ENCODE measurements at regions not wholly inside any gene's neighbourhood (a gene's known extent, or its start where the extent isn't known, plus 50 kb on each side); places are given as distances from the start of the nearest gene placed in this dataset.

- no peak for DNase-seq (ENCODE audit: low spot score)
Observed at GRCh38 chr9:88037285-88037845, 63.0 kb upstream of the CDK20 start.

GRCh38 chr9:88034964-88035363, 60.6 kb upstream of the CDK20 start:
- DNase-seq (ENCODE audit: low spot score) (no peak), FAIRE-seq (no peak)

More at GRCh38 chr9:88037285-88037845, 63.0 kb upstream of the CDK20 start:
- no peak for FAIRE-seq

- FAIRE-seq = no peak
- DNase-seq (ENCODE audit: low spot score) = no peak
Observed at GRCh38 chr9:88033359-88033702, 59.0 kb upstream of the CDK20 start.

- FAIRE-seq = no peak
- DNase-seq (ENCODE audit: low spot score) = no peak
Observed at GRCh38 chr9:88028338-88028737, 54.0 kb upstream of the CDK20 start.

GRCh38 chr9:88026118-88026479, 51.8 kb upstream of the CDK20 start:
- FAIRE-seq = no peak
- DNase-seq (ENCODE audit: low spot score) = no peak

GRCh38 chr9:88025411-88026117, 51.2 kb upstream of the CDK20 start:
- FAIRE-seq = no peak
- no peak for DNase-seq (ENCODE audit: low spot score)

GRCh38 chr9:88024896-88025295, 50.6 kb upstream of the CDK20 start:
- no peak for FAIRE-seq

More at GRCh38 chr9:88024896-88025295, 50.6 kb upstream of the CDK20 start:
- no peak for DNase-seq (ENCODE audit: low spot score)
